Loucy (cell line): ENCODE measurements at regions not wholly inside any gene's neighbourhood (a gene's known extent, or its start where the extent isn't known, plus 50 kb on each side); places are given as distances from the start of the nearest gene placed in this dataset.

Source experiments
- CTCF ChIP-seq: fragments of 200-600 bp; sonication (generic); conservative IDR thresholded peaks from 2 replicates; pipeline ENCODE4 v1.5.1; 2014; ENCODE audit warnings: mild to moderate bottlenecking, antibody characterized with exemption, low read length
- EZH2phosphoT487 ChIP-seq: fragments of 200-600 bp; IDR thresholded peaks from 2 replicates; pipeline ENCODE4 v1.6.1; 2018; ENCODE audit warnings: antibody characterized with exemption, mild to moderate bottlenecking, moderate library complexity, borderline replicate concordance

GRCh38 chr3:150020527-150020926 lies 49.8 kb upstream of the PFN2 start:
- no peak for TF ChIP-seq CTCF
- no peak for TF ChIP-seq EZH2phosphoT487
